HepG2 (cell line): ENCODE measurements at regions not wholly inside any gene's neighbourhood (a gene's known extent, or its start where the extent isn't known, plus 50 kb on each side); places are given as distances from the start of the nearest gene placed in this dataset.
"Not testable (repeated sequence)": the region's sequence is repeated elsewhere in the genome, so short reads cannot be mapped to it uniquely, and the experiment has no call there.

Source experiments
- ATAC-seq: fragments of 200-7000 bp; cut with Tn5 transposase; 3 replicates; pipeline ENCODE4 v1.9.1; 2020; ENCODE audit warnings: mild to moderate bottlenecking, moderate library complexity
- BruUV-seq: library from RNA; stranded (reverse); fragments of 400-500 nt; replicated peaks from 2 replicates; lab custom pipeline; 2021; lab: Mats Ljungman, UMichigan
- CTCF ChIA-PET: fragments of 300-600 bp; formaldehyde crosslinking; extraction: SDS; loops from one replicate; lab custom pipeline; 2021; ENCODE audit warnings: low total read pairs, inconsistent platforms, low intra/inter-chr PET ratio; lab: Yijun Ruan, JAX
- POLR2A ChIA-PET: fragments of 350-600 bp; sonication (Branson Sonifier 250); formaldehyde crosslinking; loops from one replicate; lab custom pipeline; 2020; ENCODE audit warnings: antibody characterized with exemption, inconsistent platforms; lab: Yijun Ruan, JAX
- DNase-seq: peaks from one replicate; pipeline ENCODE4 v3.0.0-alpha.2; 2015; ENCODE audit warnings: low spot score
- FAIRE-seq: peaks from 3 replicates; lab custom pipeline; 2011; peaks lifted over from hg19 to GRCh38; lab: Jason Lieb, UNC
- H2AFZ ChIP-seq: one replicate; pipeline ENCODE4 v1.6.1; 2011; ENCODE audit warnings: low read length, inconsistent platforms
- H3K27ac ChIP-seq: fragments of 300-600 bp; 3 replicates; pipeline ENCODE4 v1.8.0; 2011; ENCODE audit warnings: mixed run types, mild to moderate bottlenecking, mixed read lengths, low read length, inconsistent platforms; ENCODE audit not compliant: insufficient read depth; ENCODE audit errors: extremely low read length
- H3K27me3 ChIP-seq, 2 experiments: fragments of 200-600 bp in 1 of 2; 2 replicates in 1 of 2; 3 replicates in 1 of 2; pipeline versions ENCODE4 v1.6.0 to v1.8.0; 2011; ENCODE audit warnings: low read length in 2 of 2, mild to moderate bottlenecking in 2 of 2, moderate library complexity in 2 of 2, inconsistent platforms in 1 of 2; ENCODE audit not compliant: insufficient read depth in 2 of 2, control insufficient read depth in 1 of 2
- H3K36me3 ChIP-seq, 2 experiments: fragments of 200-600 bp in 1 of 2; replicated peaks in 1 of 2; 2 replicates in 1 of 2; 3 replicates in 1 of 2; pipeline versions ENCODE4 v1.5.1 to v1.8.0; 2011; ENCODE audit warnings: low read length in 2 of 2, inconsistent platforms in 1 of 2; ENCODE audit not compliant: insufficient read depth in 2 of 2, control insufficient read depth in 1 of 2
- H3K4me1 ChIP-seq: 2 replicates; pipeline ENCODE4 v1.5.1; 2012; ENCODE audit warnings: low read length, inconsistent platforms; ENCODE audit not compliant: insufficient read depth
- H3K4me2 ChIP-seq: 2 replicates; pipeline ENCODE4 v1.6.0; 2011; ENCODE audit warnings: low read depth, low read length, inconsistent platforms
- H3K4me3 ChIP-seq, 3 experiments: fragments of 200-600 bp in 1 of 3; sonication (generic), shearing (Covaris generic) in 1 of 3; replicated peaks in 1 of 3; 2 replicates each; pipeline ENCODE4 v1.5.1; 2011 to 2016; ENCODE audit warnings: low read length in 3 of 3, inconsistent platforms in 2 of 3, low read depth in 2 of 3, mild to moderate bottlenecking in 2 of 3, control low read depth in 1 of 3, mixed read lengths in 1 of 3; ENCODE audit not compliant: insufficient read depth in 1 of 3
- H3K79me2 ChIP-seq: one replicate; pipeline ENCODE4 v1.6.1; 2011; ENCODE audit warnings: low read length, inconsistent platforms; ENCODE audit not compliant: insufficient read depth
- H3K9ac ChIP-seq: 2 replicates; pipeline ENCODE4 v1.6.0; 2011; ENCODE audit warnings: mild to moderate bottlenecking, low read depth, low read length, inconsistent platforms; ENCODE audit not compliant: insufficient read depth
- H3K9me3 ChIP-seq: 2 replicates; pipeline ENCODE4 v1.5.1; 2012; ENCODE audit warnings: mild to moderate bottlenecking, low read length
- H4K20me1 ChIP-seq: 2 replicates; pipeline ENCODE4 v1.6.0; 2011; ENCODE audit warnings: inconsistent platforms, mild to moderate bottlenecking, low read length, moderate library complexity; ENCODE audit not compliant: insufficient read depth
- NFYB ChIP-seq: sonication (generic); formaldehyde crosslinking; IDR thresholded peaks from 2 replicates; pipeline ENCODE4 v1.4.0; 2020; ENCODE audit warnings: missing genetic modification reagents
- SOX13 ChIP-seq, 3 experiments: fragments of 450-650 bp in 1 of 3; sonication (generic) in 1 of 3; formaldehyde crosslinking in 1 of 3; IDR thresholded peaks in 2 of 3; conservative IDR thresholded peaks in 1 of 3; 2 replicates each; pipeline versions ENCODE4 v1.5.0 to v1.6.1; 2016 to 2020; ENCODE audit warnings: antibody characterized with exemption in 1 of 3, mild to moderate bottlenecking in 1 of 3, missing compliant biosample characterization in 1 of 3, missing genetic modification reagents in 1 of 3, moderate library complexity in 1 of 3
- SP5 ChIP-seq: IDR thresholded peaks from 2 replicates; pipeline ENCODE4 v1.6.1; 2016; ENCODE audit warnings: low read depth, borderline replicate concordance
- ZNF33B ChIP-seq: sonication (generic); formaldehyde crosslinking; IDR thresholded peaks from 2 replicates; pipeline ENCODE4 v1.5.1; 2020; ENCODE audit warnings: mild to moderate bottlenecking, missing genetic modification reagents
- ZNF501 ChIP-seq: sonication (generic); formaldehyde crosslinking; IDR thresholded peaks from 2 replicates; pipeline ENCODE4 v1.5.1; 2020; ENCODE audit warnings: mild to moderate bottlenecking, moderate library complexity, missing genetic modification reagents
- ZNF768 ChIP-seq: sonication (generic); formaldehyde crosslinking; IDR thresholded peaks from 2 replicates; pipeline ENCODE4 v1.4.0; 2020; ENCODE audit warnings: missing genetic modification reagents
- WGBS: methylation state at CpG from one replicate; pipeline ENCODE4 v1.1.6; 2017; ENCODE audit warnings: low lambda C conversion rate; 5-methylcytosine and 5-hydroxymethylcytosine counted together
- in situ Hi-C: cut with HindIII; loops from 2 replicates; pipeline ENCODE4 v1.10.0; 2017; ENCODE audit warnings: low pct_unique_long_range_greater_than_20kb; ENCODE audit not compliant: extremely low pct_ligation_motif_present
- intact Hi-C: fragments of 100-400 bp; cut with micrococcal nuclease; formaldehyde crosslinking; loops from one replicate; pipeline ENCODE4 v1.10.0; 2022; ENCODE audit not compliant: unreplicated experiment
- TF ChIP-seq, protein P1 (sequence below), 2 experiments: IDR thresholded peaks; 2 replicates each; pipeline ENCODE4 v1.6.1; 2011 to 2012; ENCODE audit warnings: low read length in 2 of 2, borderline replicate concordance in 1 of 2, low read depth in 1 of 2, mild to moderate bottlenecking in 1 of 2, moderate library complexity in 1 of 2
- TF ChIP-seq, protein P2 (sequence below): sonication (generic); formaldehyde crosslinking; IDR thresholded peaks from 2 replicates; pipeline ENCODE4 v1.5.1; 2020; ENCODE audit warnings: missing genetic modification reagents, mild to moderate bottlenecking, borderline replicate concordance
- TF ChIP-seq, protein P3 (sequence below): sonication (generic); formaldehyde crosslinking; IDR thresholded peaks from 2 replicates; pipeline ENCODE4 v1.4.0; 2020; ENCODE audit warnings: missing genetic modification reagents, borderline replicate concordance

DNA sequence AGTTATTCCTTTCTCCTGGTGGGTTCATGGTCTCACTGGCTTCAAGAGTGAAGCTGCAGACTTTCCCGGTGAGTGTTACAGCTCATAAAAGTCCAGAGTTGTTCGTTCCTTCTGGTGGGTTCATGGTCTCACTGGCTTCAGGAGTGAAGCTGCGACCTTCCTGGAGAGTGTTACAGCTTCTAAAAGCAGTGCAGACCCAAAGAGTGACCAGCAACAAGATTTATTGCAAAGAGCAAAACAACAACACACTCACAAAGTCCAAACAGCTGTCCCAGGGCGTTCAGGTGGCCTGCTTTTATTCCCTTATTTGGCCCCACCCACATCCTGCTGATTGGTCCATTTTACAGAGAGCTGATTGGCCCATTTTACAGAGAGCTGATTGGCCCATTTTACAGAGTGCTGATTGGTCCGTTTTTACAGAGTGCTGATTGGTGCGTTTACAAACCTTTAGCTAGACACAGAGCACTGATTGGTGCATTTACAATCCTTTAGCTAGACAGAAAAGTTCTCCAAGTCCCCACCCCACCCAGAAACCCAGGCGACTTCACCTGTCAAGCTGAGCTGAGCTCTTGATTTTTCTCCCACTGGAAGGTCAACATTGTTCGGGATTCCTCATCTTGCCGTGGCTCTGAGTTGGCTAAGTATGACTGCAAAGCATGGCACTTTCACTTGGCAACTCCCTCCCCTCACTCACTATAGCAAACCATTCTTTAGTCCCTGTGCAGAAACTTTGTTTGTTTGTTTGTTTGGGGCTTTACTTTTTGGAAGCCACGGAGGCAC is 87.3 kb upstream of the EEPD1 start:
- in situ Hi-C loops, ATAC-seq, H3K4me1 ChIP-seq, H2AFZ ChIP-seq, BruUV-seq, H3K9me3 ChIP-seq, H3K4me3 ChIP-seq, intact Hi-C loops, FAIRE-seq, H3K36me3 ChIP-seq, DNase-seq, H3K79me2 ChIP-seq, H3K9ac ChIP-seq, CTCF ChIA-PET, H4K20me1 ChIP-seq, POLR2A ChIA-PET: not testable (repeated sequence)
- 47% methylated on average over 10 of the region's 10 CpGs for WGBS
- peak; percentile 42 for TF ChIP-seq NFYB (CRISPR knock-in tag)
- TF ChIP-seq, all 625 proteins: peak for 1; not testable (repeated sequence) for 624
- H3K4me2 ChIP-seq, H3K27ac ChIP-seq, H3K27me3 ChIP-seq: not testable (repeated sequence)

DNA sequence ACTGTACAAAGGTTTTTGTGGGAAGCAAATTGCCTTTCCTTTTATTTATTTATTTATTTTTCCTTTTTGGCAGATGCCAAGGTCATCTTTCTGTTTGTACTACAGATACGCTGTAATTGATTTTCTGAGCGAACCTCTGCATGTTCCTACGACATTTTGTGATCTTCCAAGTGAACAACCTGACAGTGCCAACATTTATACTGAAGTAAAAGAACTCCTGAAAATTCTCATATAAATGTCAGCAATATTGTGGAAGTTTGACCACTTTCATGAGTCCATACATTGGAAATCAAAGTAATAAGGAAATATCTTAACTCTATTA is 86.8 kb upstream of the EEPD1 start:
- Histone ChIP-seq H3K9me3 (no peaks in the 10 kb centered on the region), H4K20me1 (no peaks in the 10 kb centered on the region), H3K79me2 (no peaks in the 10 kb centered on the region), H3K4me2 (no peak overlapping the region), H2AFZ (no peak overlapping the region), H3K4me3 (no peak overlapping the region), H3K36me3 (no peaks in the 10 kb centered on the region), H3K27me3 (peaks cover 0 to 2% of the 10 kb centered on the region in 2 experiments; a peak in 1 of 5 replicates), H3K27ac (no peak overlapping the region), H3K9ac (no peak overlapping the region), H3K4me1 (no peaks in the 10 kb centered on the region)
- ATAC-seq = no peak
- no TSS peak for BruUV-seq
- FAIRE-seq = no peak
- intact Hi-C loops (no loop called here), in situ Hi-C loops (no loop called here)
- WGBS = 20% methylated on average over 3 of the region's 3 CpGs
- DNase-seq = no peak
- POLR2A ChIA-PET = no interaction called here
- CTCF ChIA-PET = no interaction called here
- TF ChIP-seq, protein P1, sequence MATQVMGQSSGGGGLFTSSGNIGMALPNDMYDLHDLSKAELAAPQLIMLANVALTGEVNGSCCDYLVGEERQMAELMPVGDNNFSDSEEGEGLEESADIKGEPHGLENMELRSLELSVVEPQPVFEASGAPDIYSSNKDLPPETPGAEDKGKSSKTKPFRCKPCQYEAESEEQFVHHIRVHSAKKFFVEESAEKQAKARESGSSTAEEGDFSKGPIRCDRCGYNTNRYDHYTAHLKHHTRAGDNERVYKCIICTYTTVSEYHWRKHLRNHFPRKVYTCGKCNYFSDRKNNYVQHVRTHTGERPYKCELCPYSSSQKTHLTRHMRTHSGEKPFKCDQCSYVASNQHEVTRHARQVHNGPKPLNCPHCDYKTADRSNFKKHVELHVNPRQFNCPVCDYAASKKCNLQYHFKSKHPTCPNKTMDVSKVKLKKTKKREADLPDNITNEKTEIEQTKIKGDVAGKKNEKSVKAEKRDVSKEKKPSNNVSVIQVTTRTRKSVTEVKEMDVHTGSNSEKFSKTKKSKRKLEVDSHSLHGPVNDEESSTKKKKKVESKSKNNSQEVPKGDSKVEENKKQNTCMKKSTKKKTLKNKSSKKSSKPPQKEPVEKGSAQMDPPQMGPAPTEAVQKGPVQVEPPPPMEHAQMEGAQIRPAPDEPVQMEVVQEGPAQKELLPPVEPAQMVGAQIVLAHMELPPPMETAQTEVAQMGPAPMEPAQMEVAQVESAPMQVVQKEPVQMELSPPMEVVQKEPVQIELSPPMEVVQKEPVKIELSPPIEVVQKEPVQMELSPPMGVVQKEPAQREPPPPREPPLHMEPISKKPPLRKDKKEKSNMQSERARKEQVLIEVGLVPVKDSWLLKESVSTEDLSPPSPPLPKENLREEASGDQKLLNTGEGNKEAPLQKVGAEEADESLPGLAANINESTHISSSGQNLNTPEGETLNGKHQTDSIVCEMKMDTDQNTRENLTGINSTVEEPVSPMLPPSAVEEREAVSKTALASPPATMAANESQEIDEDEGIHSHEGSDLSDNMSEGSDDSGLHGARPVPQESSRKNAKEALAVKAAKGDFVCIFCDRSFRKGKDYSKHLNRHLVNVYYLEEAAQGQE (IDR thresholded peaks at IDR 0.05; ENCODE audit: borderline replicate concordance in 1 of 2, low read depth in 1 of 2, low read length in 2 of 2) = no peak
- TF ChIP-seq, protein P2, sequence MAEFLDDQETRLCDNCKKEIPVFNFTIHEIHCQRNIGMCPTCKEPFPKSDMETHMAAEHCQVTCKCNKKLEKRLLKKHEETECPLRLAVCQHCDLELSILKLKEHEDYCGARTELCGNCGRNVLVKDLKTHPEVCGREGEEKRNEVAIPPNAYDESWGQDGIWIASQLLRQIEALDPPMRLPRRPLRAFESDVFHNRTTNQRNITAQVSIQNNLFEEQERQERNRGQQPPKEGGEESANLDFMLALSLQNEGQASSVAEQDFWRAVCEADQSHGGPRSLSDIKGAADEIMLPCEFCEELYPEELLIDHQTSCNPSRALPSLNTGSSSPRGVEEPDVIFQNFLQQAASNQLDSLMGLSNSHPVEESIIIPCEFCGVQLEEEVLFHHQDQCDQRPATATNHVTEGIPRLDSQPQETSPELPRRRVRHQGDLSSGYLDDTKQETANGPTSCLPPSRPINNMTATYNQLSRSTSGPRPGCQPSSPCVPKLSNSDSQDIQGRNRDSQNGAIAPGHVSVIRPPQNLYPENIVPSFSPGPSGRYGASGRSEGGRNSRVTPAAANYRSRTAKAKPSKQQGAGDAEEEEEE (CRISPR knock-in tag) = no peak
- no peak for TF ChIP-seq ZNF501 (CRISPR knock-in tag)
- TF ChIP-seq SP5 = no peak
- no peak for TF ChIP-seq SOX13 (IDR thresholded peaks at IDR 0.05)
- TF ChIP-seq SOX13 (CRISPR knock-in tag; conservative IDR thresholded peaks at IDR 0.05 in 1 of 2, IDR thresholded peaks at IDR 0.05 in 1 of 2) = no peak
- no peak for TF ChIP-seq ZNF33B
- TF ChIP-seq ZNF768 (CRISPR knock-in tag) = no peak
- TF ChIP-seq, protein P3, sequence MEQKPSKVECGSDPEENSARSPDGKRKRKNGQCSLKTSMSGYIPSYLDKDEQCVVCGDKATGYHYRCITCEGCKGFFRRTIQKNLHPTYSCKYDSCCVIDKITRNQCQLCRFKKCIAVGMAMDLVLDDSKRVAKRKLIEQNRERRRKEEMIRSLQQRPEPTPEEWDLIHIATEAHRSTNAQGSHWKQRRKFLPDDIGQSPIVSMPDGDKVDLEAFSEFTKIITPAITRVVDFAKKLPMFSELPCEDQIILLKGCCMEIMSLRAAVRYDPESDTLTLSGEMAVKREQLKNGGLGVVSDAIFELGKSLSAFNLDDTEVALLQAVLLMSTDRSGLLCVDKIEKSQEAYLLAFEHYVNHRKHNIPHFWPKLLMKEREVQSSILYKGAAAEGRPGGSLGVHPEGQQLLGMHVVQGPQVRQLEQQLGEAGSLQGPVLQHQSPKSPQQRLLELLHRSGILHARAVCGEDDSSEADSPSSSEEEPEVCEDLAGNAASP (CRISPR knock-in tag) = no peak
